ENCODE measurements at regions not wholly inside any gene's neighbourhood (a gene's known extent, or its start where the extent isn't known, plus 50 kb on each side); places are given as distances from the start of the nearest gene placed in this dataset.

DNA sequence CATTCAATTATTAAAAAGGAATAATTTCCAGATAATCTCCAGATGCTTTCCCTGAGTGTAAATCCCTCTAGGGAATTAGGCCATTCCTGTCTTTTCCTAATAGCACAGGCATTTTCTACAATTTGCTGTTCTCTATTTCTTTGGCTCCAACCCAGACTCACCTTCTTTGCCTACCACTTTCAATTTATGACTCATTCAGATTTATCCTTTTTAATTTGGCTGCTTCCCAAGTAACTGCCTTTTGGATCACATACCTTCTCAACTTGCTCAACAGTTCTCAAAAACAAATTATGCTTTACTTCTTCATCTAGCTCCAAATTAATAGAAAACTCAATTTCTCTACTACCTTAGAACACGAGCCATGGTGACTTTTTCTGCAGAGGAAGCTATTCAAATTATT is 1166.3 kb upstream of the PCDH7 start:
- H3K36me3 ChIP-seq (ENCODE audit: control insufficient read depth in 4 of 4, insufficient read depth in 4 of 4, low read length in 3 of 4): no peaks in the 10 kb centered on the region
- POLR2A ChIA-PET: no interaction called here
- H3K4me3 ChIP-seq (ENCODE audit: control insufficient read depth in 1 of 7, extremely low read depth in 1 of 7, insufficient read depth in 4 of 7, low read depth in 2 of 7, low read length in 6 of 7): no peak overlapping the region
- CTCF ChIA-PET: no interaction called here
- H3K27ac ChIP-seq (ENCODE audit: insufficient read depth in 1 of 2, low read depth in 1 of 2, low read length in 2 of 2, poor library complexity in 1 of 2, severe bottlenecking in 2 of 2): no peak overlapping the region
- H3K27me3 ChIP-seq (replicated peaks in 2 of 5; ENCODE audit: control insufficient read depth in 4 of 5, insufficient read depth in 5 of 5, low read length in 4 of 5): no peaks in the 10 kb centered on the region
- H3K4me1 ChIP-seq (ENCODE audit: control extremely low read depth in 1 of 4, control insufficient read depth in 4 of 4, insufficient read depth in 4 of 4, low read length in 3 of 4): no peaks in the 10 kb centered on the region
- H3K9me3 ChIP-seq (ENCODE audit: control extremely low read depth in 1 of 5, control insufficient read depth in 4 of 5, insufficient read depth in 2 of 5, low read depth in 1 of 5, low read length in 4 of 5): no peaks in the 10 kb centered on the region
- no peak for DNase-seq
- no CpG with 5 or more reads among the region's 1 CpG for WGBS (ENCODE audit: insufficient coverage)

DNA sequence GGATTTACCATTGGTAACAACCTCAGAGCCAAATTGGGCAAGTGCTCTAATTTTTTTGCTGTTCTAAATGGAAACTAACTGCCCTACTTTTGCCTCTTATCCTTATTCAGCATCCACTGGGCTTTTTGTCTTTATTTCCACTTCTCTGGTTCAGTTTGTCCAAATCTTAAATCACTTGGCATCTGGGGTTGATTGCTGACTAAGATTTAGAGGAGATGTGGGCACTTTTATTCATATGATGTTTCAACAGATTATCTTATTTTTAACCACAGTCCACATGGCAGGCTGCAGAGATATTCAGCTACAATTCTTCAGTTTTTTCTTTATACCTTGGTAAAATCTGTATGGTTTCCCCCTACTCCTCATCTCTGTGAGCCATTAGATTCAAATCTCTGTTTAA is 1161.4 kb upstream of the PCDH7 start:
- Histone ChIP-seq H3K36me3 (ENCODE audit: control insufficient read depth in 4 of 4, insufficient read depth in 4 of 4, low read length in 3 of 4) (no peaks in the 10 kb centered on the region), H3K27me3 (replicated peaks in 2 of 5; ENCODE audit: control insufficient read depth in 4 of 5, insufficient read depth in 5 of 5, low read length in 4 of 5) (no peaks in the 10 kb centered on the region), H3K4me3 (ENCODE audit: control insufficient read depth in 1 of 7, extremely low read depth in 1 of 7, insufficient read depth in 4 of 7, low read depth in 2 of 7, low read length in 6 of 7) (no peak overlapping the region), H3K9me3 (ENCODE audit: control extremely low read depth in 1 of 5, control insufficient read depth in 4 of 5, insufficient read depth in 2 of 5, low read depth in 1 of 5, low read length in 4 of 5) (no peaks in the 10 kb centered on the region), H3K4me1 (ENCODE audit: control extremely low read depth in 1 of 4, control insufficient read depth in 4 of 4, insufficient read depth in 4 of 4, low read length in 3 of 4) (no peaks in the 10 kb centered on the region), H3K27ac (ENCODE audit: insufficient read depth in 1 of 2, low read depth in 1 of 2, low read length in 2 of 2, poor library complexity in 1 of 2, severe bottlenecking in 2 of 2) (no peak overlapping the region)
- no peak for DNase-seq
- ChIA-PET CTCF (no interaction called here), POLR2A (no interaction called here)

DNA sequence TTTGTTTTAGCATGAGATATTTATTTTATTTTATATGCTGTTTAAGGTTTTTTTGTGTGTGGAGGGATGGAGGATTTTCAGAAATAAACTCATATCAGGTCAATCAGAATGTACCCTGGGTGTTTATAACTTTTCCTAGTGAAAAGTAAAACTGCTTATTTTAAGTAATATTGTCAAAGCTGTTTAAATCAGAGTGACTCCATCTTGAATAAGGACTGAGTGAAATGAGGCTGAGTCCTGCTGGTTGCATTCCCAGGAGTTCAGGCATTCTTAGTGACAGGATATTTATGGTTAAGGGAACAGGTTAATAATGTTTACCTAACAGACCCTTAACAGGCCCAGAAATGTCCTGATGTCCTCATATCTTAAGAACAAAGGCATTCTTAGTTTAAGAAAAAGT is 1160.9 kb upstream of the PCDH7 start:
- Histone ChIP-seq H3K27ac (ENCODE audit: insufficient read depth in 1 of 2, low read depth in 1 of 2, low read length in 2 of 2, poor library complexity in 1 of 2, severe bottlenecking in 2 of 2) (no peak overlapping the region), H3K4me1 (ENCODE audit: control extremely low read depth in 1 of 4, control insufficient read depth in 4 of 4, insufficient read depth in 4 of 4, low read length in 3 of 4) (no peaks in the 10 kb centered on the region), H3K9me3 (ENCODE audit: control extremely low read depth in 1 of 5, control insufficient read depth in 4 of 5, insufficient read depth in 2 of 5, low read depth in 1 of 5, low read length in 4 of 5) (no peaks in the 10 kb centered on the region), H3K36me3 (ENCODE audit: control insufficient read depth in 4 of 4, insufficient read depth in 4 of 4, low read length in 3 of 4) (no peaks in the 10 kb centered on the region), H3K27me3 (replicated peaks in 2 of 5; ENCODE audit: control insufficient read depth in 4 of 5, insufficient read depth in 5 of 5, low read length in 4 of 5) (no peaks in the 10 kb centered on the region), H3K4me3 (ENCODE audit: control insufficient read depth in 1 of 7, extremely low read depth in 1 of 7, insufficient read depth in 4 of 7, low read depth in 2 of 7, low read length in 6 of 7) (no peak overlapping the region)
- ChIA-PET CTCF (no interaction called here), POLR2A (no interaction called here)
- DNase-seq: no peak

DNA sequence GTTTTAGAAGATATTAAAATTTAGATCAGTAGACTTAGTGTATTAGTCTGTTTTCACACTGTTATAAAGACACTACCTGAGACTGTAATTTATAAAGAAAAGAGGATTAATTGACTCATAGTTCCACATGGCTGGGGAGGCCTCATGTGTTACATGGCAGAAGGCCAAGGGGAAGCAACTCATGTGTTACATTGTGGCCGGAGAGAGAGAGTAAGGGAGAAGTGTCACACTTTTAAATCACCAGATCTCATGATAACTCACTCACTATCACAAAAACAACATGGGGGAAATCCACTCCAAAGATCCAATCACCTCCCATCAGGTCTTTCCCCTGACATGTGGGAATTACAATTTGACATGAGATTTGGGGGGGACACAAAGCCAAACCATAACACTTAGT is 1159.7 kb upstream of the PCDH7 start:
- H3K4me3 ChIP-seq (ENCODE audit: control insufficient read depth in 1 of 7, extremely low read depth in 1 of 7, insufficient read depth in 4 of 7, low read depth in 2 of 7, low read length in 6 of 7): no peak overlapping the region
- H3K27ac ChIP-seq (ENCODE audit: insufficient read depth in 1 of 2, low read depth in 1 of 2, low read length in 2 of 2, poor library complexity in 1 of 2, severe bottlenecking in 2 of 2): no peak overlapping the region
- no peaks in the 10 kb centered on the region for H3K36me3 ChIP-seq (ENCODE audit: control insufficient read depth in 4 of 4, insufficient read depth in 4 of 4, low read length in 3 of 4)
- WGBS (ENCODE audit: insufficient coverage): no CpG with 5 or more reads among the region's 1 CpG
- CTCF ChIA-PET: no interaction called here
- H3K9me3 ChIP-seq (ENCODE audit: control extremely low read depth in 1 of 5, control insufficient read depth in 4 of 5, insufficient read depth in 2 of 5, low read depth in 1 of 5, low read length in 4 of 5): no peaks in the 10 kb centered on the region
- no peaks in the 10 kb centered on the region for H3K4me1 ChIP-seq (ENCODE audit: control extremely low read depth in 1 of 4, control insufficient read depth in 4 of 4, insufficient read depth in 4 of 4, low read length in 3 of 4)
- POLR2A ChIA-PET: no interaction called here
- H3K27me3 ChIP-seq (replicated peaks in 2 of 5; ENCODE audit: control insufficient read depth in 4 of 5, insufficient read depth in 5 of 5, low read length in 4 of 5): no peaks in the 10 kb centered on the region
- DNase-seq: peak; percentile 3 to 43 (median 42)

DNA sequence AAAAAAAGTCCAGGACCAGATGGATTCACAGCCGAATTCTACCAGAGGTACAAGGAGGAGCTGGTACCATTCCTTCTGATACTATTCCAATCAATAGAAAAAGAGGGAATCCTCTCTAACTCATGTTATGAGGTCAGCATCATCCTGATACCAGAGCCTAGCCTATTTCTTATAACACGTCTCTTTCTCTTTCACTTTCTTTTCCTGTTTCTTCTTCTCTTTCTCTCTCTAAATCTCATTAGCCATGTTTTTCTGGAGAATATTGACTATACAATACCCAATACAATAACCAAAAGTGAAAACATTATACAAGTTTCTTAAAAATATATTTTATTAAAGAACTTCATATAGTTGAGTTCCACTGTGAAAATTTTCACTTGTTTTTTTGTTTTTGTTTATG is 1154.9 kb upstream of the PCDH7 start:
- H3K4me1 ChIP-seq (ENCODE audit: control extremely low read depth in 1 of 4, control insufficient read depth in 4 of 4, insufficient read depth in 4 of 4, low read length in 3 of 4): no peaks in the 10 kb centered on the region
- no peaks in the 10 kb centered on the region for H3K27me3 ChIP-seq (replicated peaks in 2 of 5; ENCODE audit: control insufficient read depth in 4 of 5, insufficient read depth in 5 of 5, low read length in 4 of 5)
- no peaks in the 10 kb centered on the region for H3K36me3 ChIP-seq (ENCODE audit: control insufficient read depth in 4 of 4, insufficient read depth in 4 of 4, low read length in 3 of 4)
- H3K4me3 ChIP-seq (ENCODE audit: control insufficient read depth in 1 of 7, extremely low read depth in 1 of 7, insufficient read depth in 4 of 7, low read depth in 2 of 7, low read length in 6 of 7): no peak overlapping the region
- WGBS (ENCODE audit: insufficient coverage): 100% methylated on average over 1 of the region's 2 CpGs
- ChIA-PET CTCF (no interaction called here), POLR2A (no interaction called here)
- H3K27ac ChIP-seq (ENCODE audit: insufficient read depth in 1 of 2, low read depth in 1 of 2, low read length in 2 of 2, poor library complexity in 1 of 2, severe bottlenecking in 2 of 2): no peak overlapping the region
- no peaks in the 10 kb centered on the region for H3K9me3 ChIP-seq (ENCODE audit: control extremely low read depth in 1 of 5, control insufficient read depth in 4 of 5, insufficient read depth in 2 of 5, low read depth in 1 of 5, low read length in 4 of 5)
- no peak for DNase-seq

GRCh38 chr4:29566371-29566770 is 1153.8 kb upstream of the PCDH7 start:
- POLR2A ChIA-PET: no interaction called here
- Histone ChIP-seq H3K4me1 (ENCODE audit: control extremely low read depth in 1 of 4, control insufficient read depth in 4 of 4, insufficient read depth in 4 of 4, low read length in 3 of 4) (no peaks in the 10 kb centered on the region), H3K27ac (ENCODE audit: insufficient read depth in 1 of 2, low read depth in 1 of 2, low read length in 2 of 2, poor library complexity in 1 of 2, severe bottlenecking in 2 of 2) (no peak overlapping the region), H3K4me3 (ENCODE audit: control insufficient read depth in 1 of 7, extremely low read depth in 1 of 7, insufficient read depth in 4 of 7, low read depth in 2 of 7, low read length in 6 of 7) (no peak overlapping the region), H3K36me3 (ENCODE audit: control insufficient read depth in 4 of 4, insufficient read depth in 4 of 4, low read length in 3 of 4) (no peaks in the 10 kb centered on the region), H3K27me3 (replicated peaks in 2 of 5; ENCODE audit: control insufficient read depth in 4 of 5, insufficient read depth in 5 of 5, low read length in 4 of 5) (no peaks in the 10 kb centered on the region), H3K9me3 (ENCODE audit: control extremely low read depth in 1 of 5, control insufficient read depth in 4 of 5, insufficient read depth in 2 of 5, low read depth in 1 of 5, low read length in 4 of 5) (no peaks in the 10 kb centered on the region)
- WGBS (ENCODE audit: insufficient coverage): no CpG with 5 or more reads among the region's 1 CpG
- no peak for DNase-seq
- CTCF ChIA-PET: no interaction called here

DNA sequence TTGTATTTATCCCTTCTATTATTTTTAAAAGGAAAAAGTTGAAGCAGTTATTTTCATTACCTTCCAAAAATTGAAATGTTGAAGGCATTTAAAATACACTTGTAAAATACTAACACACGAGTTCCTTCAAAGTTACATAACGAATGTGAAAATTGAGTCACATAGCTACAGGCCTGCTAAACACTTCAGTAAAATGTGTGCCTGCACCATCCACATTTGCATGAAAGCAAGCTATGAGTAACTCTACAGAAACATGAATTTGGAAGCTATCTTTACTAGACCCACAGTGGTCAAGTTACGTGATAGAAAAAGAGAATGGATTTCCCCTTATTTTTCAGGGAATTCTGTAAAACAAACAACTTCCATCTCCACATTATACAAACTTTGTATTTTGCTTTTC is 1148.8 kb upstream of the PCDH7 start:
- no peak for DNase-seq
- Histone ChIP-seq H3K4me1 (ENCODE audit: control extremely low read depth in 1 of 4, control insufficient read depth in 4 of 4, insufficient read depth in 4 of 4, low read length in 3 of 4) (no peaks in the 10 kb centered on the region), H3K4me3 (ENCODE audit: control insufficient read depth in 1 of 7, extremely low read depth in 1 of 7, insufficient read depth in 4 of 7, low read depth in 2 of 7, low read length in 6 of 7) (no peak overlapping the region), H3K36me3 (ENCODE audit: control insufficient read depth in 4 of 4, insufficient read depth in 4 of 4, low read length in 3 of 4) (no peaks in the 10 kb centered on the region), H3K27ac (ENCODE audit: insufficient read depth in 1 of 2, low read depth in 1 of 2, low read length in 2 of 2, poor library complexity in 1 of 2, severe bottlenecking in 2 of 2) (no peak overlapping the region), H3K9me3 (ENCODE audit: control extremely low read depth in 1 of 5, control insufficient read depth in 4 of 5, insufficient read depth in 2 of 5, low read depth in 1 of 5, low read length in 4 of 5) (no peaks in the 10 kb centered on the region), H3K27me3 (replicated peaks in 2 of 5; ENCODE audit: control insufficient read depth in 4 of 5, insufficient read depth in 5 of 5, low read length in 4 of 5) (no peaks in the 10 kb centered on the region)
- WGBS (ENCODE audit: insufficient coverage): 100% methylated on average over 1 of the region's 3 CpGs
- ChIA-PET POLR2A (no interaction called here), CTCF (no interaction called here)

- no peaks in the 10 kb centered on the region for H3K27me3 ChIP-seq (replicated peaks in 2 of 5; ENCODE audit: control insufficient read depth in 4 of 5, insufficient read depth in 5 of 5, low read length in 4 of 5)
- CTCF ChIA-PET: no interaction called here
- no peak for DNase-seq
- no peaks in the 10 kb centered on the region for H3K4me1 ChIP-seq (ENCODE audit: control extremely low read depth in 1 of 4, control insufficient read depth in 4 of 4, insufficient read depth in 4 of 4, low read length in 3 of 4)
- 100% methylated on average over 2 of the region's 2 CpGs for WGBS (ENCODE audit: insufficient coverage)
- H3K27ac ChIP-seq (ENCODE audit: insufficient read depth in 1 of 2, low read depth in 1 of 2, low read length in 2 of 2, poor library complexity in 1 of 2, severe bottlenecking in 2 of 2): no peak overlapping the region
- H3K4me3 ChIP-seq (ENCODE audit: control insufficient read depth in 1 of 7, extremely low read depth in 1 of 7, insufficient read depth in 4 of 7, low read depth in 2 of 7, low read length in 6 of 7): no peak overlapping the region
- no peaks in the 10 kb centered on the region for H3K36me3 ChIP-seq (ENCODE audit: control insufficient read depth in 4 of 4, insufficient read depth in 4 of 4, low read length in 3 of 4)
- POLR2A ChIA-PET: no interaction called here
- H3K9me3 ChIP-seq (ENCODE audit: control extremely low read depth in 1 of 5, control insufficient read depth in 4 of 5, insufficient read depth in 2 of 5, low read depth in 1 of 5, low read length in 4 of 5): no peaks in the 10 kb centered on the region
Measured at GRCh38 chr4:29578329-29578728, 1141.8 kb upstream of the PCDH7 start.
